ENCODE measurements at regions not wholly inside any gene's neighbourhood (a gene's known extent, or its start where the extent isn't known, plus 50 kb on each side); places are given as distances from the start of the nearest gene placed in this dataset.

- TF ChIP-seq ZNF639 (CRISPR knock-in tag; conservative IDR thresholded peaks at IDR 0.05 in 1 of 2, IDR thresholded peaks at IDR 0.05 in 1 of 2) = no peak
Observed at GRCh38 chr2:139864821-139865302, 1084.7 kb upstream of the NXPH2 start (continued).

GRCh38 chr2:139854769-139855483 lies 1074.7 kb upstream of the NXPH2 start:
- ChIA-PET POLR2A (no interaction called here), CTCF (ENCODE audit: low intra/inter-chr PET ratio) (no interaction called here)
- 15% methylated on average over 3 of the region's 3 CpGs for WGBS (ENCODE audit: insufficient coverage, low coverage, missing lambda C conversion rate)
- BruUV-seq (replicated peaks) = no TSS peak
- intact Hi-C loops (cut with micrococcal nuclease) (no loop called here), in situ Hi-C loops (cut with MboI) (no loop called here)
- Histone ChIP-seq H3K4me3 (no peak overlapping the region), H3K36me3 (ENCODE audit: control insufficient read depth, insufficient read depth, low read length) (no peaks in the 10 kb centered on the region), H3K9me3 (replicated peaks; ENCODE audit: control insufficient read depth, insufficient read depth, low read depth, low read length) (peaks cover 2% of the 10 kb centered on the region; the same call in 1 of the 2 replicates), H3K27ac (ENCODE audit: extremely low read depth, low read depth, low read length) (no peak overlapping the region), H3K4me1 (replicated peaks in 1 of 2; ENCODE audit: control insufficient read depth in 2 of 2, insufficient read depth in 2 of 2, low read length in 2 of 2) (no peaks in the 10 kb centered on the region), H4K20me1 (replicated peaks; ENCODE audit: control insufficient read depth, insufficient read depth, low read length) (no peaks in the 10 kb centered on the region), H2AFZ (ENCODE audit: low read depth, low read length) (no peak overlapping the region), H3K9me1 (ENCODE audit: control insufficient read depth, insufficient read depth, low read length) (no peaks in the 10 kb centered on the region), H3K27me3 (ENCODE audit: control insufficient read depth in 2 of 2, insufficient read depth in 2 of 2, low read length in 2 of 2) (no peaks in the 10 kb centered on the region), H3K4me2 (ENCODE audit: insufficient read depth, low read length) (no peak overlapping the region), H3K79me2 (ENCODE audit: control insufficient read depth, insufficient read depth, low read length) (no peaks in the 10 kb centered on the region), H3K9ac (ENCODE audit: insufficient read depth in 1 of 2, low read depth in 2 of 2, low read length in 2 of 2) (no peak overlapping the region)
- no peak for TF ChIP-seq PTTG1 (tag; IDR thresholded peaks at IDR 0.05; ENCODE audit: low read depth)
- no peak for TF ChIP-seq NR2C1 (IDR thresholded peaks at IDR 0.05)
- TF ChIP-seq NR2C1 (tag; IDR thresholded peaks at IDR 0.05) = no peak
- no peak for TF ChIP-seq ZBED1 (IDR thresholded peaks at IDR 0.05)
- TF ChIP-seq ARID3A (IDR thresholded peaks at IDR 0.05; ENCODE audit: borderline replicate concordance, low read depth, low read length) = no peak
- TF ChIP-seq POLR3G (IDR thresholded peaks at IDR 0.05; ENCODE audit: extremely low read depth, insufficient read length, insufficient replicate concordance) = no peak
- TF ChIP-seq RBM34 (IDR thresholded peaks at IDR 0.05; ENCODE audit: borderline replicate concordance, insufficient read depth, low read length) = no peak
- no peak for TF ChIP-seq FUS (optimal IDR thresholded peaks at IDR 0.05; ENCODE audit: low read depth, low read length)
- DNase-seq (ENCODE audit: extremely low read depth in 1 of 4, low spot score in 3 of 4) (no peak), FAIRE-seq (no peak), ATAC-seq (no peak)
